ENCODE measurements at regions not wholly inside any gene's neighbourhood (a gene's known extent, or its start where the extent isn't known, plus 50 kb on each side); places are given as distances from the start of the nearest gene placed in this dataset.

GRCh38 chr12:83805873-83806272 lies 1106.7 kb downstream of the SLC6A15 start:
- no peak for DNase-seq (ENCODE audit: low spot score in 2 of 2)
- TF ChIP-seq CTCF (IDR thresholded peaks at IDR 0.05) (no peak), EP300 (IDR thresholded peaks at IDR 0.05) (no peak), POLR2A (IDR thresholded peaks at IDR 0.05) (no peak), POLR2AphosphoS5 (IDR thresholded peaks at IDR 0.05) (no peak)
- WGBS: 77% methylated on average over 4 of the region's 4 CpGs
- no peaks in the 10 kb centered on the region for H3K9me3 ChIP-seq
- no peak overlapping the region for H3K27ac ChIP-seq
- H3K36me3 ChIP-seq: no peaks in the 10 kb centered on the region
- H3K4me1 ChIP-seq: no peaks in the 10 kb centered on the region
- no peaks in the 10 kb centered on the region for H3K27me3 ChIP-seq
- H3K4me3 ChIP-seq: no peak overlapping the region

GRCh38 chr12:83805156-83805772 lies 1107.3 kb downstream of the SLC6A15 start:
- Histone ChIP-seq H3K4me1 (no peaks in the 10 kb centered on the region), H3K27ac (no peak overlapping the region), H3K9me3 (no peaks in the 10 kb centered on the region), H3K36me3 (no peaks in the 10 kb centered on the region), H3K27me3 (no peaks in the 10 kb centered on the region), H3K4me3 (no peak overlapping the region)
- no peak for DNase-seq (ENCODE audit: low spot score in 2 of 2)
- TF ChIP-seq POLR2AphosphoS5 (IDR thresholded peaks at IDR 0.05) (no peak), POLR2A (IDR thresholded peaks at IDR 0.05) (no peak), EP300 (IDR thresholded peaks at IDR 0.05) (no peak), CTCF (IDR thresholded peaks at IDR 0.05) (no peak)
- WGBS: 88% methylated on average over 4 of the region's 4 CpGs

GRCh38 chr12:83801972-83802371 lies 1110.6 kb downstream of the SLC6A15 start:
- TF ChIP-seq CTCF (IDR thresholded peaks at IDR 0.05) (no peak), POLR2A (IDR thresholded peaks at IDR 0.05) (no peak), EP300 (IDR thresholded peaks at IDR 0.05) (no peak), POLR2AphosphoS5 (IDR thresholded peaks at IDR 0.05) (no peak)
- Histone ChIP-seq H3K27ac (no peak overlapping the region), H3K36me3 (no peaks in the 10 kb centered on the region)

GRCh38 chr12:83800022-83800421 lies 1112.6 kb downstream of the SLC6A15 start:
- no peak for DNase-seq (ENCODE audit: low spot score in 2 of 2)
- WGBS: 89% methylated on average over 2 of the region's 2 CpGs
- H3K4me3 ChIP-seq: no peak overlapping the region
- H3K4me1 ChIP-seq: no peaks in the 10 kb centered on the region
- H3K9me3 ChIP-seq: no peaks in the 10 kb centered on the region
- no peaks in the 10 kb centered on the region for H3K36me3 ChIP-seq
- H3K27ac ChIP-seq: no peak overlapping the region
- no peaks in the 10 kb centered on the region for H3K27me3 ChIP-seq
- TF ChIP-seq CTCF (IDR thresholded peaks at IDR 0.05) (no peak), EP300 (IDR thresholded peaks at IDR 0.05) (no peak), POLR2A (IDR thresholded peaks at IDR 0.05) (no peak), POLR2AphosphoS5 (IDR thresholded peaks at IDR 0.05) (no peak)

More at GRCh38 chr12:83801972-83802371, 1110.6 kb downstream of the SLC6A15 start:
- H3K27me3 ChIP-seq: no peaks in the 10 kb centered on the region
- no peaks in the 10 kb centered on the region for H3K4me1 ChIP-seq
- no peaks in the 10 kb centered on the region for H3K9me3 ChIP-seq
- H3K4me3 ChIP-seq: no peak overlapping the region
- no peak for DNase-seq (ENCODE audit: low spot score in 2 of 2)

GRCh38 chr12:83796531-83796930 lies 1109.8 kb downstream of the TMTC2 start:
- WGBS: 30% methylated on average over 3 of the region's 3 CpGs

More at GRCh38 chr12:83796531-83796930, 1109.8 kb downstream of the TMTC2 start:
- no peak overlapping the region for H3K27ac ChIP-seq
- H3K9me3 ChIP-seq: no peaks in the 10 kb centered on the region
- H3K27me3 ChIP-seq: no peaks in the 10 kb centered on the region
- no peaks in the 10 kb centered on the region for H3K4me1 ChIP-seq
- H3K36me3 ChIP-seq: no peaks in the 10 kb centered on the region
- H3K4me3 ChIP-seq: no peak overlapping the region
- no peak for DNase-seq (ENCODE audit: low spot score in 2 of 2)
- TF ChIP-seq CTCF (IDR thresholded peaks at IDR 0.05) (no peak), POLR2A (IDR thresholded peaks at IDR 0.05) (no peak), EP300 (IDR thresholded peaks at IDR 0.05) (no peak), POLR2AphosphoS5 (IDR thresholded peaks at IDR 0.05) (no peak)
